ENCODE measurements at regions not wholly inside any gene's neighbourhood (a gene's known extent, or its start where the extent isn't known, plus 50 kb on each side); places are given as distances from the start of the nearest gene placed in this dataset.

DNA sequence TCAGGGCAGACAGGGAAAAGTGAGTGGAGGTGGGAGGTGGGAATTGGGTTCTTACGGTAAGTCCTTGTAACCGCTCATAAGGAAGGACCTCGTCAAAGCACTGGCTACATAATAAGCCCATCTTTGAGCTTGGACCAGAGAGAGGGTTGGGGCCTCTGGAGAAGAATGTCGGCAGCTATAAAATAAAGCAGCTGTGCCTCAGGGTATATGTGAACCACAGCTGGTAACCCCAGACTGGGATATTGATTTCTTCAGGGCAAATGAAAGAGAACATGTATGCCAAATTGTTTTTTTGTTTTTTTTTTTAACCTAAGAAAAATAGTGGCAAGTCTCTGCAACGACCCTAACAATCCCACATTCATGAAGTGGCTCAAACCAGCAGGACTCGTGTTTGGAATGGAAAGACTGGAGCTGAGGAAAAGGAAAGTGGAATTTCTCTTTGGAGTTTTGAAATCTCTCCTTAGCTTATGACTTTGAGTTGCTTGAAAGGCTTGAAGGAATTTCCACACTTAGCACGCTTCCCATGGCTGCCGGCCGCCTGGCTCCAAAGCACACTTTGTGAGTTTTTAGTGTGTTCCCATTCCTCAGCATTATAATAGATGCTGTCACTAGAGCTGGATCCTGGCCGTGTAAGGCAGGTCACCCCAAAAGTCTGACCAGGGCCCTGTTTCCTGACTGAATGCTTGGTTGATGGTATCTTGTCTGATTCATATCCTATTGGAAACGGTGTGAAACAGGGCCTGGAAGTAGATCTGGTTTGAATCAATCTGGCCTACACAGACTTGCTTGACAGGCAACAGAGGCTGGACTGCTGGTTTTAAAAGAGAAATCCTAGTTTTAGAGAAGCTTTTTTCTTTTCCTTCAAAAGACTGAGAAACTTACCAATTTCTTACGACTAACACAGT, 244.7 kb downstream of the MSRB3 start:
- Histone ChIP-seq H3K27ac (ENCODE audit: low read depth in 1 of 2, low read length in 2 of 2) (no peak overlapping the region), H3K27me3 (ENCODE audit: control insufficient read depth in 4 of 4, insufficient read depth in 4 of 4, low read length in 3 of 4) (no peaks in the 10 kb centered on the region), H3K4me1 (ENCODE audit: control insufficient read depth in 4 of 4, insufficient read depth in 4 of 4, low read length in 3 of 4) (no peaks in the 10 kb centered on the region), H3K36me3 (ENCODE audit: control insufficient read depth in 4 of 4, insufficient read depth in 3 of 4, low read depth in 1 of 4, low read length in 3 of 4) (no peaks in the 10 kb centered on the region), H3K9me3 (ENCODE audit: control insufficient read depth in 4 of 4, low read length in 3 of 4) (no peaks in the 10 kb centered on the region), H3K9ac (ENCODE audit: low read depth in 1 of 2, low read length in 2 of 2) (no peak overlapping the region), H3K4me3 (ENCODE audit: low read depth in 1 of 3, low read length in 3 of 3) (no peak overlapping the region)
- TF ChIP-seq JUND (IDR thresholded peaks at IDR 0.05) = no peak
- no peak for TF ChIP-seq NR2F2 (IDR thresholded peaks at IDR 0.05)
- TF ChIP-seq FOXA2 (IDR thresholded peaks at IDR 0.05) = no peak
- no peak for TF ChIP-seq HNF4G (IDR thresholded peaks at IDR 0.05)
- TF ChIP-seq TAF1 (conservative IDR thresholded peaks at IDR 0.05) = no peak
- TF ChIP-seq GABPA (IDR thresholded peaks at IDR 0.05 in 1 of 2, conservative IDR thresholded peaks at IDR 0.05 in 1 of 2) = no peak
- TF ChIP-seq, protein P1, sequence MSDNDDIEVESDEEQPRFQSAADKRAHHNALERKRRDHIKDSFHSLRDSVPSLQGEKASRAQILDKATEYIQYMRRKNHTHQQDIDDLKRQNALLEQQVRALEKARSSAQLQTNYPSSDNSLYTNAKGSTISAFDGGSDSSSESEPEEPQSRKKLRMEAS (IDR thresholded peaks at IDR 0.05) = no peak
- TF ChIP-seq, protein P2, sequence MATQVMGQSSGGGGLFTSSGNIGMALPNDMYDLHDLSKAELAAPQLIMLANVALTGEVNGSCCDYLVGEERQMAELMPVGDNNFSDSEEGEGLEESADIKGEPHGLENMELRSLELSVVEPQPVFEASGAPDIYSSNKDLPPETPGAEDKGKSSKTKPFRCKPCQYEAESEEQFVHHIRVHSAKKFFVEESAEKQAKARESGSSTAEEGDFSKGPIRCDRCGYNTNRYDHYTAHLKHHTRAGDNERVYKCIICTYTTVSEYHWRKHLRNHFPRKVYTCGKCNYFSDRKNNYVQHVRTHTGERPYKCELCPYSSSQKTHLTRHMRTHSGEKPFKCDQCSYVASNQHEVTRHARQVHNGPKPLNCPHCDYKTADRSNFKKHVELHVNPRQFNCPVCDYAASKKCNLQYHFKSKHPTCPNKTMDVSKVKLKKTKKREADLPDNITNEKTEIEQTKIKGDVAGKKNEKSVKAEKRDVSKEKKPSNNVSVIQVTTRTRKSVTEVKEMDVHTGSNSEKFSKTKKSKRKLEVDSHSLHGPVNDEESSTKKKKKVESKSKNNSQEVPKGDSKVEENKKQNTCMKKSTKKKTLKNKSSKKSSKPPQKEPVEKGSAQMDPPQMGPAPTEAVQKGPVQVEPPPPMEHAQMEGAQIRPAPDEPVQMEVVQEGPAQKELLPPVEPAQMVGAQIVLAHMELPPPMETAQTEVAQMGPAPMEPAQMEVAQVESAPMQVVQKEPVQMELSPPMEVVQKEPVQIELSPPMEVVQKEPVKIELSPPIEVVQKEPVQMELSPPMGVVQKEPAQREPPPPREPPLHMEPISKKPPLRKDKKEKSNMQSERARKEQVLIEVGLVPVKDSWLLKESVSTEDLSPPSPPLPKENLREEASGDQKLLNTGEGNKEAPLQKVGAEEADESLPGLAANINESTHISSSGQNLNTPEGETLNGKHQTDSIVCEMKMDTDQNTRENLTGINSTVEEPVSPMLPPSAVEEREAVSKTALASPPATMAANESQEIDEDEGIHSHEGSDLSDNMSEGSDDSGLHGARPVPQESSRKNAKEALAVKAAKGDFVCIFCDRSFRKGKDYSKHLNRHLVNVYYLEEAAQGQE (IDR thresholded peaks at IDR 0.05) = no peak
- TF ChIP-seq HNF4A (conservative IDR thresholded peaks at IDR 0.05) = no peak
- TF ChIP-seq, protein P3, sequence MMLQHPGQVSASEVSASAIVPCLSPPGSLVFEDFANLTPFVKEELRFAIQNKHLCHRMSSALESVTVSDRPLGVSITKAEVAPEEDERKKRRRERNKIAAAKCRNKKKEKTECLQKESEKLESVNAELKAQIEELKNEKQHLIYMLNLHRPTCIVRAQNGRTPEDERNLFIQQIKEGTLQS (IDR thresholded peaks at IDR 0.05) = no peak
- TF ChIP-seq FOXA1 (IDR thresholded peaks at IDR 0.05) = no peak
- TF ChIP-seq RAD21 (IDR thresholded peaks at IDR 0.05) = no peak
- no peak for TF ChIP-seq EGR1 (IDR thresholded peaks at IDR 0.05; ENCODE audit: low read depth in 2 of 2)
- TF ChIP-seq, protein P4, sequence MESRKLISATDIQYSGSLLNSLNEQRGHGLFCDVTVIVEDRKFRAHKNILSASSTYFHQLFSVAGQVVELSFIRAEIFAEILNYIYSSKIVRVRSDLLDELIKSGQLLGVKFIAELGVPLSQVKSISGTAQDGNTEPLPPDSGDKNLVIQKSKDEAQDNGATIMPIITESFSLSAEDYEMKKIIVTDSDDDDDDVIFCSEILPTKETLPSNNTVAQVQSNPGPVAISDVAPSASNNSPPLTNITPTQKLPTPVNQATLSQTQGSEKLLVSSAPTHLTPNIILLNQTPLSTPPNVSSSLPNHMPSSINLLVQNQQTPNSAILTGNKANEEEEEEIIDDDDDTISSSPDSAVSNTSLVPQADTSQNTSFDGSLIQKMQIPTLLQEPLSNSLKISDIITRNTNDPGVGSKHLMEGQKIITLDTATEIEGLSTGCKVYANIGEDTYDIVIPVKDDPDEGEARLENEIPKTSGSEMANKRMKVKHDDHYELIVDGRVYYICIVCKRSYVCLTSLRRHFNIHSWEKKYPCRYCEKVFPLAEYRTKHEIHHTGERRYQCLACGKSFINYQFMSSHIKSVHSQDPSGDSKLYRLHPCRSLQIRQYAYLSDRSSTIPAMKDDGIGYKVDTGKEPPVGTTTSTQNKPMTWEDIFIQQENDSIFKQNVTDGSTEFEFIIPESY (IDR thresholded peaks at IDR 0.05) = no peak
- TF ChIP-seq, protein P5, sequence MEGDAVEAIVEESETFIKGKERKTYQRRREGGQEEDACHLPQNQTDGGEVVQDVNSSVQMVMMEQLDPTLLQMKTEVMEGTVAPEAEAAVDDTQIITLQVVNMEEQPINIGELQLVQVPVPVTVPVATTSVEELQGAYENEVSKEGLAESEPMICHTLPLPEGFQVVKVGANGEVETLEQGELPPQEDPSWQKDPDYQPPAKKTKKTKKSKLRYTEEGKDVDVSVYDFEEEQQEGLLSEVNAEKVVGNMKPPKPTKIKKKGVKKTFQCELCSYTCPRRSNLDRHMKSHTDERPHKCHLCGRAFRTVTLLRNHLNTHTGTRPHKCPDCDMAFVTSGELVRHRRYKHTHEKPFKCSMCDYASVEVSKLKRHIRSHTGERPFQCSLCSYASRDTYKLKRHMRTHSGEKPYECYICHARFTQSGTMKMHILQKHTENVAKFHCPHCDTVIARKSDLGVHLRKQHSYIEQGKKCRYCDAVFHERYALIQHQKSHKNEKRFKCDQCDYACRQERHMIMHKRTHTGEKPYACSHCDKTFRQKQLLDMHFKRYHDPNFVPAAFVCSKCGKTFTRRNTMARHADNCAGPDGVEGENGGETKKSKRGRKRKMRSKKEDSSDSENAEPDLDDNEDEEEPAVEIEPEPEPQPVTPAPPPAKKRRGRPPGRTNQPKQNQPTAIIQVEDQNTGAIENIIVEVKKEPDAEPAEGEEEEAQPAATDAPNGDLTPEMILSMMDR (IDR thresholded peaks at IDR 0.05; ENCODE audit: low read depth, low read length, missing input control) = no peak
- 90% methylated on average over 12 of the region's 12 CpGs for WGBS
- DNase-seq (ENCODE audit: low spot score) = no peak

Measured in liver (tissue), 8 donors.